ENCODE measurements at regions not wholly inside any gene's neighbourhood (a gene's known extent, or its start where the extent isn't known, plus 50 kb on each side); places are given as distances from the start of the nearest gene placed in this dataset.

GRCh38 chr6:156638581-156638980 is 138.6 kb upstream of the ARID1B start:
- Histone ChIP-seq H3K79me2 (ENCODE audit: low read length) (no peaks in the 10 kb centered on the region), H3K4me2 (ENCODE audit: low read depth, low read length) (no peak overlapping the region), H3K4me3 (ENCODE audit: low read length) (no peak overlapping the region), H4K20me1 (ENCODE audit: insufficient read depth, low read length) (no peaks in the 10 kb centered on the region), H3K9ac (ENCODE audit: low read length) (no peak overlapping the region), H3K9me2 (replicated peaks; ENCODE audit: insufficient read depth, low read length) (no peaks in the 10 kb centered on the region), H3K36me3 (replicated peaks; ENCODE audit: insufficient read depth, low read length) (no peaks in the 10 kb centered on the region), H2AFZ (ENCODE audit: low read length) (no peak overlapping the region), H3F3A (ENCODE audit: insufficient read depth, low read length) (peaks cover 21% of the 10 kb centered on the region; the same call in 1 of the 2 replicates), H3K27me3 (replicated peaks; ENCODE audit: insufficient read depth, low read length) (no peaks in the 10 kb centered on the region), H3K9me3 (replicated peaks; ENCODE audit: insufficient read depth, low read length) (no peaks in the 10 kb centered on the region), H3K4me1 (ENCODE audit: low read length) (peaks cover 22% of the 10 kb centered on the region), H3K27ac (ENCODE audit: low read length) (peak overlapping the region; percentile 67; the same call in 1 of the 2 replicates)
- DNase-seq: no peak
- no peak for TF ChIP-seq EZH2 (optimal IDR thresholded peaks at IDR 0.05; ENCODE audit: low read depth, low read length)
- no peak for TF ChIP-seq EZH2phosphoT487 (IDR thresholded peaks at IDR 0.05; ENCODE audit: low read length)
- TF ChIP-seq CTCF (IDR thresholded peaks at IDR 0.05; ENCODE audit: low read length): no peak

DNA sequence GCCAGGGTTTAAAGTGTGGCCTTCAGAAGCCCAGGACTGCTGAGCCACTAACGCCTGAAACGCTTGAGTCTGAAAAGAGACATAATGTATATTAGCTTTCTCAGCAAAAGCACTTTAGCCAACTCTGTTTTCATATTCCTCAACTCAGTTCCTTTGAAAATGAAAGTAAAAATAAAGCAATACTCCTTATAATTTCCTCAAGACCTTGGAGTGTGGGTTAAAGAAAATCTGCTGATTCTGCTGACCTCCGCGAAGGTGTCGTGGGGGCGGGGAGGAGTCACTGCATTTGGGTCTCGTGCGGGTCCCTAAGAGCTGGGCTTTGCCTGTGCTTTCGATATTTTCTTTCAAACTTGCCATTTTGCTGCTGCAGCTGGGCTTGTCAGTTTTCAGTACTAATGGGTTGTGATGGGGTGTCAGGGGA is 142.2 kb upstream of the ARID1B start:
- DNase-seq: peak; percentile 53
- Histone ChIP-seq H3K27ac (ENCODE audit: low read length) (peak overlapping the region; percentile 62; the same call in 1 of the 2 replicates), H3K9me3 (replicated peaks; ENCODE audit: insufficient read depth, low read length) (no peaks in the 10 kb centered on the region), H3K9ac (ENCODE audit: low read length) (peak overlapping the region; percentile 25), H3F3A (ENCODE audit: insufficient read depth, low read length) (peaks cover 21% of the 10 kb centered on the region; the same call in 1 of the 2 replicates), H3K4me2 (ENCODE audit: low read depth, low read length) (peak overlapping the region; percentile 70), H3K4me3 (ENCODE audit: low read length) (peak overlapping the region; percentile 34), H3K36me3 (replicated peaks; ENCODE audit: insufficient read depth, low read length) (no peaks in the 10 kb centered on the region), H3K4me1 (ENCODE audit: low read length) (peaks cover 22% of the 10 kb centered on the region), H3K9me2 (replicated peaks; ENCODE audit: insufficient read depth, low read length) (no peaks in the 10 kb centered on the region), H3K27me3 (replicated peaks; ENCODE audit: insufficient read depth, low read length) (no peaks in the 10 kb centered on the region), H4K20me1 (ENCODE audit: insufficient read depth, low read length) (no peaks in the 10 kb centered on the region), H3K79me2 (ENCODE audit: low read length) (no peaks in the 10 kb centered on the region), H2AFZ (ENCODE audit: low read length) (peak overlapping the region; percentile 59)
- TF ChIP-seq EZH2phosphoT487 (IDR thresholded peaks at IDR 0.05; ENCODE audit: low read length) (no peak), CTCF (IDR thresholded peaks at IDR 0.05; ENCODE audit: low read length) (no peak), EZH2 (optimal IDR thresholded peaks at IDR 0.05; ENCODE audit: low read depth, low read length) (no peak)

DNA sequence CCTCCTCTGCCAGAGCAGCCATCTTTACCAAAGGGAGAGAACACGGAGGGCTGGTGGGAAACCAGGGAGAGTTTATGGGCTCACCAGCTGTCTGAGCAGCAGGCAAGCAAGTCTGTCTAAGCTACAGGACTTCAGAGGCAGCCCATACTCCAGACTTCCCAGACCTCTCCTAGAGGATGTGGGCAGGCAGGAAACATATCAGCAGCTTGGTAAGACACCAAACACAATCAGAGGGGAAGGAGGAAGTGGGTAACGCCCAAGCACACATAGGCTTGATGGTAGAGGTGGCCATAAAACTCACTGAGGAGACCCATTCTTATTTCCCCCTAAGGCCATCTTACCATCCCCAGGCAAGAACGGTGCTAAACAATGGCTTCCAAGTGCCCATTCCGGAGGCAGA is 143.1 kb upstream of the ARID1B start:
- H3K36me3 ChIP-seq (replicated peaks; ENCODE audit: insufficient read depth, low read length): no peaks in the 10 kb centered on the region
- peak overlapping the region; percentile 70 for H3K4me2 ChIP-seq (ENCODE audit: low read depth, low read length)
- no peak overlapping the region for H3K9ac ChIP-seq (ENCODE audit: low read length)
- H3K79me2 ChIP-seq (ENCODE audit: low read length): no peaks in the 10 kb centered on the region
- H4K20me1 ChIP-seq (ENCODE audit: insufficient read depth, low read length): no peaks in the 10 kb centered on the region
- H3K4me3 ChIP-seq (ENCODE audit: low read length): no peak overlapping the region
- peak overlapping the region; percentile 59; the same call in 1 of the 2 replicates for H2AFZ ChIP-seq (ENCODE audit: low read length)
- TF ChIP-seq CTCF (IDR thresholded peaks at IDR 0.05; ENCODE audit: low read length) (no peak), EZH2phosphoT487 (IDR thresholded peaks at IDR 0.05; ENCODE audit: low read length) (no peak), EZH2 (optimal IDR thresholded peaks at IDR 0.05; ENCODE audit: low read depth, low read length) (no peak)
- H3K9me2 ChIP-seq (replicated peaks; ENCODE audit: insufficient read depth, low read length): no peaks in the 10 kb centered on the region
- H3F3A ChIP-seq (ENCODE audit: insufficient read depth, low read length): peaks cover 21% of the 10 kb centered on the region; the same call in 1 of the 2 replicates
- no peak overlapping the region for H3K27ac ChIP-seq (ENCODE audit: low read length)
- no peaks in the 10 kb centered on the region for H3K27me3 ChIP-seq (replicated peaks; ENCODE audit: insufficient read depth, low read length)
- no peaks in the 10 kb centered on the region for H3K9me3 ChIP-seq (replicated peaks; ENCODE audit: insufficient read depth, low read length)
- no peak for DNase-seq
- peaks cover 22% of the 10 kb centered on the region for H3K4me1 ChIP-seq (ENCODE audit: low read length)
